ENCODE measurements at regions not wholly inside any gene's neighbourhood (a gene's known extent, or its start where the extent isn't known, plus 50 kb on each side); places are given as distances from the start of the nearest gene placed in this dataset.
A peak's percentile ranks its signal among the peaks of the same experiment; 100 is the strongest.

DNA sequence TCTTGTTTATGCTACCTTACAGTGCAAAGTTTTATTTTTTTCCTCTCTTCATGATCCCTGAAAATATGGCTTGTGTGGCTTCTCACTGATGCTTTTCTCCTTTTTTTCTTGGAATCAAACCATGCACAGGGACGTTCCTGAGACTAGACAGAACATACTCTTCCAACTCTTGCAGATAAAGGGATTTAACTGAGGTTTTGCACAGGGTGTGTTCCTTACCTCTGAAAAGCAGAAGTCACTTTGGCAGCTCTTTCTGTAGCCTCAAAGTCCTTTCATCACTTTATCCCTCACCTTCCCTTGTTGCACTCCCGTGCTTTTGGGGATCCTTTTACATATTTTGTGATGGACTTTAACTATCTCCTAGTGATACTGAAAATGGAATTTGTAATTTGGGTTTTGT lies 300.1 kb downstream of the SPRY1 start:
- Histone ChIP-seq H3K9ac (ENCODE audit: low read length in 3 of 3) (no peak overlapping the region), H3K27ac (ENCODE audit: low read depth in 2 of 2, low read length in 2 of 2) (no peak overlapping the region), H3K36me3 (ENCODE audit: control insufficient read depth in 2 of 3, insufficient read depth in 3 of 3, low read length in 3 of 3) (no peaks in the 10 kb centered on the region), H3K9me3 (ENCODE audit: control insufficient read depth in 2 of 3, insufficient read depth in 1 of 3, low read length in 3 of 3) (no peaks in the 10 kb centered on the region), H3K27me3 (ENCODE audit: control insufficient read depth, insufficient read depth, low read length) (no peaks in the 10 kb centered on the region), H3K4me3 (ENCODE audit: low read length in 3 of 3) (no peak overlapping the region), H3K4me1 (ENCODE audit: control insufficient read depth in 2 of 3, insufficient read depth in 2 of 3, low read depth in 1 of 3, low read length in 3 of 3) (peaks cover 0 to 3% (median 0%) of the 10 kb centered on the region in 3 donors)
- DNase-seq (no peak), FAIRE-seq (no peak)
- TF ChIP-seq, protein P1, sequence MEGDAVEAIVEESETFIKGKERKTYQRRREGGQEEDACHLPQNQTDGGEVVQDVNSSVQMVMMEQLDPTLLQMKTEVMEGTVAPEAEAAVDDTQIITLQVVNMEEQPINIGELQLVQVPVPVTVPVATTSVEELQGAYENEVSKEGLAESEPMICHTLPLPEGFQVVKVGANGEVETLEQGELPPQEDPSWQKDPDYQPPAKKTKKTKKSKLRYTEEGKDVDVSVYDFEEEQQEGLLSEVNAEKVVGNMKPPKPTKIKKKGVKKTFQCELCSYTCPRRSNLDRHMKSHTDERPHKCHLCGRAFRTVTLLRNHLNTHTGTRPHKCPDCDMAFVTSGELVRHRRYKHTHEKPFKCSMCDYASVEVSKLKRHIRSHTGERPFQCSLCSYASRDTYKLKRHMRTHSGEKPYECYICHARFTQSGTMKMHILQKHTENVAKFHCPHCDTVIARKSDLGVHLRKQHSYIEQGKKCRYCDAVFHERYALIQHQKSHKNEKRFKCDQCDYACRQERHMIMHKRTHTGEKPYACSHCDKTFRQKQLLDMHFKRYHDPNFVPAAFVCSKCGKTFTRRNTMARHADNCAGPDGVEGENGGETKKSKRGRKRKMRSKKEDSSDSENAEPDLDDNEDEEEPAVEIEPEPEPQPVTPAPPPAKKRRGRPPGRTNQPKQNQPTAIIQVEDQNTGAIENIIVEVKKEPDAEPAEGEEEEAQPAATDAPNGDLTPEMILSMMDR (IDR thresholded peaks at IDR 0.05; ENCODE audit: borderline replicate concordance, extremely low read depth, insufficient read depth) = no peak
- intact Hi-C loops (cut with DNase I) = no loop called here

DNA sequence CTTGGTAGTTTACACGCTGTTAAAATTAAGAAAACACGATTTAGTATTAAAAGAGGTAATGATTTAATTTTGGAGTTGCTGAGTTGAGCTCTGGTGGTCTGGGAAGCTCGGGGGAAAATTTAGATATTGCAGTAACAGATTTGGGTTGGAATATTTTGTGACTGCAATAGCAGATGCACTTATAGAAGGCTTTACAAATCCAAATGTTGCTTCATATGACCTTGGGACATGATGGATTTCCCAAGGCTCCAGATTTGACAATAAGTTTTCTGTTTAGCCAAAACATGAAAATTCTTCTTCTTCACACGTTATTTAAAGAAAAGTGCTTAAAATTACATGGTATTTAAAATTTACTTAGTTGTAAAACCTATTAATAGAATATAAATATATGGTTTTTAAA lies 302.0 kb downstream of the SPRY1 start:
- no peak for FAIRE-seq
- no peak overlapping the region for H3K27ac ChIP-seq (ENCODE audit: low read depth in 2 of 2, low read length in 2 of 2)
- TF ChIP-seq, protein P1 (IDR thresholded peaks at IDR 0.05; ENCODE audit: borderline replicate concordance, extremely low read depth, insufficient read depth) = no peak
- H3K9me3 ChIP-seq (ENCODE audit: control insufficient read depth in 2 of 3, insufficient read depth in 1 of 3, low read length in 3 of 3) = no peaks in the 10 kb centered on the region
- peaks cover 0 to 3% (median 0%) of the 10 kb centered on the region in 3 donors for H3K4me1 ChIP-seq (ENCODE audit: control insufficient read depth in 2 of 3, insufficient read depth in 2 of 3, low read depth in 1 of 3, low read length in 3 of 3)
- no peak overlapping the region for H3K9ac ChIP-seq (ENCODE audit: low read length in 3 of 3)
- H3K27me3 ChIP-seq (ENCODE audit: control insufficient read depth, insufficient read depth, low read length) = no peaks in the 10 kb centered on the region
- no peak for DNase-seq
- no peaks in the 10 kb centered on the region for H3K36me3 ChIP-seq (ENCODE audit: control insufficient read depth in 2 of 3, insufficient read depth in 3 of 3, low read length in 3 of 3)
- H3K4me3 ChIP-seq (ENCODE audit: low read length in 3 of 3) = no peak overlapping the region
- intact Hi-C loops (cut with DNase I) = no loop called here

DNA sequence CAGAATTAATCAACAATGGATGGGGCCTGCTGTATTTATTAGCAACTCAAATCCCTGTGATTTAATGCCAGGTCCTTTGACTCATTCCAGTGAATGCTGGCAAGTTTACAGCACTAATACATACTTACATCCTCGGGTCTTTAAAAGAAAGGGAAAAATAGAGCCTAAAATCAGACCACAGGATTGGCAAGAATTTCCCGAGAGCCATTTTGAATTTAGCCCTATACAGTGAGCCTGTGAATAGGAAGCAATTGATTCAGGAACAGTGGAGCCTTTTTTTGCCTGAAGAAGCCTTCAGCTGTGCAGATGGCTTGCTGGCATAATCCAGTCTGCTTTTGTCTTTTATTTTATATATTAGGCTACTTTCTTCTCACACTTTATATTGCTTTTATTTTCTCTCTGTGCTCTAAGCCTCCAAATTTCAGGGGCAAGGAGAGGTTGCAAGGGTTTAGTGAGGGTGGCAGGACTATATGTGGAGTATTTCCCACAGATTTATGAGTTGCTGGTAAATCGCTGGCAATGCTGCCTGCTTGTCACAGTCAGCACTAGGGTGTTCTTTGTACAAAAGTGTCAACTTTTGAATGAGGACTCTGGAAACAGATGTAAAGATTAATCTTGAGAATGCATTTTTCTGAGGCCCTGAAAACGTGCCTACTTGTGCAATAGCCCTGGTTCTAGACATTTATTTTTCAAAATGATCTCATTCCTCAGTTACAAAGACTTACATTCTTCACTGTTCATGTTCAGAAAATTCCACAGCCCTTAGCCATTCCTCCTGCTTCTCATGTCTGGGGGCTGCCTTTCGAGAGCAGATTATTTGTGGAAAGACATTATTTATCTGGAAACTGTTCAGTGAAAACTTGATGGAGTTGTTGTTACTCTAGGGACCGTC lies 303.5 kb downstream of the SPRY1 start:
- DNase-seq (peak in 2 of 5 donors; percentile 38 to 54), FAIRE-seq (no peak)
- TF ChIP-seq, protein P1 (IDR thresholded peaks at IDR 0.05; ENCODE audit: borderline replicate concordance, extremely low read depth, insufficient read depth) = no peak
- no peak overlapping the region for H3K27ac ChIP-seq (ENCODE audit: low read depth in 2 of 2, low read length in 2 of 2)
- H3K4me3 ChIP-seq (ENCODE audit: low read length in 3 of 3) = no peak overlapping the region
- peaks cover 0 to 3% (median 0%) of the 10 kb centered on the region in 3 donors for H3K4me1 ChIP-seq (ENCODE audit: control insufficient read depth in 2 of 3, insufficient read depth in 2 of 3, low read depth in 1 of 3, low read length in 3 of 3)
- H3K27me3 ChIP-seq (ENCODE audit: control insufficient read depth, insufficient read depth, low read length) = no peaks in the 10 kb centered on the region
- H3K36me3 ChIP-seq (ENCODE audit: control insufficient read depth in 2 of 3, insufficient read depth in 3 of 3, low read length in 3 of 3) = no peaks in the 10 kb centered on the region
- no peaks in the 10 kb centered on the region for H3K9me3 ChIP-seq (ENCODE audit: control insufficient read depth in 2 of 3, insufficient read depth in 1 of 3, low read length in 3 of 3)
- H3K9ac ChIP-seq (ENCODE audit: low read length in 3 of 3) = no peak overlapping the region
- intact Hi-C loops (cut with DNase I) = no loop called here
